MM.1S (cell line): ENCODE measurements at regions not wholly inside any gene's neighbourhood (a gene's known extent, or its start where the extent isn't known, plus 50 kb on each side); places are given as distances from the start of the nearest gene placed in this dataset.

ENCODE experiments used
- DNase-seq: peaks from one replicate; pipeline ENCODE4 v3.0.0-alpha.2; 2015
- H2AFZ ChIP-seq: fragments of 300-600 bp; sonication (generic); 2 replicates; pipeline ENCODE4 v1.6.0; 2016; ENCODE audit warnings: antibody characterized with exemption, low read length
- H3F3A ChIP-seq: fragments of 300-600 bp; sonication (generic); 2 replicates; pipeline ENCODE4 v1.6.1; 2016; ENCODE audit warnings: mild to moderate bottlenecking, antibody characterized with exemption, low read length, moderate library complexity, mixed read lengths; ENCODE audit not compliant: insufficient read depth
- H3K27ac ChIP-seq: fragments of 300-600 bp; sonication (generic); 2 replicates; pipeline ENCODE4 v1.5.1; 2016; ENCODE audit warnings: mild to moderate bottlenecking, low read length
- H3K27me3 ChIP-seq: fragments of 300-600 bp; sonication (generic); replicated peaks from 2 replicates; pipeline ENCODE4 v1.6.0; 2016; ENCODE audit warnings: low read length; ENCODE audit not compliant: insufficient read depth
- H3K36me3 ChIP-seq: fragments of 300-600 bp; sonication (generic); replicated peaks from 2 replicates; pipeline ENCODE4 v1.6.1; 2016; ENCODE audit warnings: mild to moderate bottlenecking, low read length, mixed read lengths; ENCODE audit not compliant: insufficient read depth
- H3K4me1 ChIP-seq: fragments of 300-600 bp; sonication (generic); 2 replicates; pipeline ENCODE4 v1.6.1; 2016; ENCODE audit warnings: low read length, mixed read lengths
- H3K4me2 ChIP-seq: fragments of 300-600 bp; sonication (generic); 2 replicates; pipeline ENCODE4 v1.6.0; 2016; ENCODE audit warnings: low read depth, low read length
- H3K4me3 ChIP-seq: fragments of 300-600 bp; sonication (generic); 2 replicates; pipeline ENCODE4 v1.5.1; 2016; ENCODE audit warnings: low read length, mixed read lengths
- H3K79me2 ChIP-seq: fragments of 300-600 bp; sonication (generic); 2 replicates; pipeline ENCODE4 v1.6.1; 2016; ENCODE audit warnings: mixed run types, low read length, mixed read lengths
- H3K9ac ChIP-seq: fragments of 300-600 bp; sonication (generic); 2 replicates; pipeline ENCODE4 v1.6.1; 2016; ENCODE audit warnings: low read length, mixed read lengths
- H3K9me2 ChIP-seq: fragments of 300-600 bp; sonication (generic); replicated peaks from 2 replicates; pipeline ENCODE4 v1.6.1; 2016; ENCODE audit warnings: mild to moderate bottlenecking, low read length, mixed read lengths; ENCODE audit not compliant: insufficient read depth
- H3K9me3 ChIP-seq: fragments of 300-600 bp; sonication (generic); replicated peaks from 2 replicates; pipeline ENCODE4 v1.6.1; 2016; ENCODE audit warnings: mild to moderate bottlenecking, low read length, mixed read lengths; ENCODE audit not compliant: insufficient read depth
- H4K20me1 ChIP-seq: fragments of 300-600 bp; sonication (generic); 2 replicates; pipeline ENCODE4 v1.6.1; 2016; ENCODE audit warnings: mild to moderate bottlenecking, low read length, moderate library complexity, mixed read lengths; ENCODE audit not compliant: insufficient read depth
- CTCF ChIP-seq: fragments of 300-600 bp; sonication (generic); IDR thresholded peaks from 2 replicates; pipeline ENCODE4 v1.5.1; 2016; ENCODE audit warnings: antibody characterized with exemption, low read length, mixed read lengths
- EZH2 ChIP-seq: fragments of 300-600 bp; sonication (generic); optimal IDR thresholded peaks from 2 replicates; pipeline ENCODE3; 2017; ENCODE audit warnings: low read depth, mild to moderate bottlenecking, antibody characterized with exemption, low read length, mixed read lengths
- EZH2phosphoT487 ChIP-seq: fragments of 300-600 bp; sonication (generic); IDR thresholded peaks from 2 replicates; pipeline ENCODE4 v1.6.1; 2018; ENCODE audit warnings: antibody characterized with exemption, low read length

- Histone ChIP-seq H3K27me3 (no peaks in the 10 kb centered on the region), H3K4me3 (no peak overlapping the region), H3K4me2 (no peak overlapping the region), H4K20me1 (no peaks in the 10 kb centered on the region), H3K36me3 (no peaks in the 10 kb centered on the region), H2AFZ (no peak overlapping the region), H3K9me3 (no peaks in the 10 kb centered on the region), H3K79me2 (no peaks in the 10 kb centered on the region), H3K4me1 (no peaks in the 10 kb centered on the region), H3F3A (no peaks in the 10 kb centered on the region), H3K27ac (no peak overlapping the region), H3K9ac (no peak overlapping the region), H3K9me2 (no peaks in the 10 kb centered on the region)
- TF ChIP-seq EZH2phosphoT487 (no peak), EZH2 (no peak), CTCF (no peak)
- no peak for DNase-seq
Observed at GRCh38 chr1:214896921-214897320, 185.6 kb upstream of the KCNK2 start.

GRCh38 chr1:214897581-214897980, 185.0 kb upstream of the KCNK2 start:
- no peak overlapping the region for H2AFZ ChIP-seq
- TF ChIP-seq EZH2 = no peak
- TF ChIP-seq EZH2phosphoT487 = no peak
- no peak for TF ChIP-seq CTCF
- H3K9ac ChIP-seq = no peak overlapping the region
- no peaks in the 10 kb centered on the region for H3F3A ChIP-seq
- H4K20me1 ChIP-seq = no peaks in the 10 kb centered on the region
- H3K79me2 ChIP-seq = no peaks in the 10 kb centered on the region
- no peaks in the 10 kb centered on the region for H3K4me1 ChIP-seq
- H3K9me2 ChIP-seq = no peaks in the 10 kb centered on the region
- H3K4me2 ChIP-seq = no peak overlapping the region
- no peak overlapping the region for H3K27ac ChIP-seq
- H3K36me3 ChIP-seq = no peaks in the 10 kb centered on the region
- no peak overlapping the region for H3K4me3 ChIP-seq
- DNase-seq = no peak
- H3K9me3 ChIP-seq = no peaks in the 10 kb centered on the region
- no peaks in the 10 kb centered on the region for H3K27me3 ChIP-seq

GRCh38 chr1:214898161-214898560, 184.4 kb upstream of the KCNK2 start:
- H3K4me1 ChIP-seq = no peaks in the 10 kb centered on the region
- no peak overlapping the region for H3K4me2 ChIP-seq
- no peaks in the 10 kb centered on the region for H3K27me3 ChIP-seq
- no peak overlapping the region for H3K9ac ChIP-seq
- H3K9me3 ChIP-seq = no peaks in the 10 kb centered on the region
- no peaks in the 10 kb centered on the region for H3K79me2 ChIP-seq
- no peak for DNase-seq
- H3K27ac ChIP-seq = no peak overlapping the region
- no peaks in the 10 kb centered on the region for H4K20me1 ChIP-seq
- H3F3A ChIP-seq = no peaks in the 10 kb centered on the region
- H3K4me3 ChIP-seq = no peak overlapping the region
- no peaks in the 10 kb centered on the region for H3K9me2 ChIP-seq
- TF ChIP-seq CTCF = no peak
- no peak for TF ChIP-seq EZH2phosphoT487
- TF ChIP-seq EZH2 = no peak
- H3K36me3 ChIP-seq = no peaks in the 10 kb centered on the region
- no peak overlapping the region for H2AFZ ChIP-seq
